ENCODE measurements at regions not wholly inside any gene's neighbourhood (a gene's known extent, or its start where the extent isn't known, plus 50 kb on each side); places are given as distances from the start of the nearest gene placed in this dataset.
"Not testable (repeated sequence)": the region's sequence is repeated elsewhere in the genome, so short reads cannot be mapped to it uniquely, and the experiment has no call there.

- no peak for DNase-seq (ENCODE audit: low read depth in 3 of 3)
Measured at GRCh38 chr2:234249034-234249735, 198.7 kb downstream of the SPP2 start.

GRCh38 chr2:234248213-234248710, 197.8 kb downstream of the SPP2 start:
- not testable (repeated sequence) for DNase-seq (ENCODE audit: low read depth in 3 of 3)

- no peak for DNase-seq (ENCODE audit: low read depth in 3 of 3)
Measured at GRCh38 chr2:234247453-234248180, 197.1 kb downstream of the SPP2 start.

- no peak for DNase-seq (ENCODE audit: low read depth in 3 of 3)
Measured at GRCh38 chr2:234245945-234246344, 195.4 kb downstream of the SPP2 start.

- DNase-seq (ENCODE audit: low read depth in 3 of 3): no peak
Measured at GRCh38 chr2:234243871-234244565, 193.5 kb downstream of the SPP2 start.

- DNase-seq (ENCODE audit: low read depth in 3 of 3): no peak
Measured at GRCh38 chr2:234242459-234242836, 191.9 kb downstream of the SPP2 start.

GRCh38 chr2:234241656-234242458, 191.4 kb downstream of the SPP2 start:
- DNase-seq (ENCODE audit: low read depth in 3 of 3): no peak

GRCh38 chr2:234240917-234241316, 190.4 kb downstream of the SPP2 start:
- DNase-seq (ENCODE audit: low read depth in 3 of 3): no peak

GRCh38 chr2:234235191-234235590, 184.7 kb downstream of the SPP2 start:
- no peak for DNase-seq (ENCODE audit: low read depth in 3 of 3)

- DNase-seq (ENCODE audit: low read depth in 3 of 3): no peak
Measured at GRCh38 chr2:234231460-234231859, 181.0 kb downstream of the SPP2 start.

GRCh38 chr2:234219046-234219310, 168.5 kb downstream of the SPP2 start:
- DNase-seq (ENCODE audit: low read depth in 3 of 3): no peak

- DNase-seq (ENCODE audit: low read depth in 3 of 3): no peak
Measured at GRCh38 chr2:234218266-234219045, 168.0 kb downstream of the SPP2 start.

GRCh38 chr2:234212534-234212933, 162.0 kb downstream of the SPP2 start:
- DNase-seq (ENCODE audit: low read depth in 3 of 3): no peak

- no peak for DNase-seq (ENCODE audit: low read depth in 3 of 3)
Measured at GRCh38 chr2:234211797-234212196, 161.3 kb downstream of the SPP2 start.

GRCh38 chr2:234206738-234207137, 156.2 kb downstream of the SPP2 start:
- DNase-seq (ENCODE audit: low read depth in 3 of 3): no peak

GRCh38 chr2:234204480-234204879, 154.0 kb downstream of the SPP2 start:
- no peak for DNase-seq (ENCODE audit: low read depth in 3 of 3)

- peak in 1 of 3 donors; percentile 18 for DNase-seq (ENCODE audit: low read depth in 3 of 3)
Measured at GRCh38 chr2:234203135-234203984, 152.9 kb downstream of the SPP2 start.

- DNase-seq (ENCODE audit: low read depth in 3 of 3): no peak
Measured at GRCh38 chr2:234202601-234203000, 152.1 kb downstream of the SPP2 start.

GRCh38 chr2:234199996-234200395, 149.5 kb downstream of the SPP2 start:
- no peak for DNase-seq (ENCODE audit: low read depth in 3 of 3)

GRCh38 chr2:234198976-234199375, 148.5 kb downstream of the SPP2 start:
- no peak for DNase-seq (ENCODE audit: low read depth in 3 of 3)
